CD4-positive, alpha-beta T cell treated with Interleukin-12 subunit alpha and Interleukin-12 subunit beta, for 1 hour (primary cell): ENCODE measurements at regions not wholly inside any gene's neighbourhood (a gene's known extent, or its start where the extent isn't known, plus 50 kb on each side); places are given as distances from the start of the nearest gene placed in this dataset.
"Not testable (repeated sequence)": the region's sequence is repeated elsewhere in the genome, so short reads cannot be mapped to it uniquely, and the experiment has no call there.

Source experiments
- DNase-seq: peaks from one replicate; pipeline ENCODE4 v3.0.0-alpha.2; 2020

DNA sequence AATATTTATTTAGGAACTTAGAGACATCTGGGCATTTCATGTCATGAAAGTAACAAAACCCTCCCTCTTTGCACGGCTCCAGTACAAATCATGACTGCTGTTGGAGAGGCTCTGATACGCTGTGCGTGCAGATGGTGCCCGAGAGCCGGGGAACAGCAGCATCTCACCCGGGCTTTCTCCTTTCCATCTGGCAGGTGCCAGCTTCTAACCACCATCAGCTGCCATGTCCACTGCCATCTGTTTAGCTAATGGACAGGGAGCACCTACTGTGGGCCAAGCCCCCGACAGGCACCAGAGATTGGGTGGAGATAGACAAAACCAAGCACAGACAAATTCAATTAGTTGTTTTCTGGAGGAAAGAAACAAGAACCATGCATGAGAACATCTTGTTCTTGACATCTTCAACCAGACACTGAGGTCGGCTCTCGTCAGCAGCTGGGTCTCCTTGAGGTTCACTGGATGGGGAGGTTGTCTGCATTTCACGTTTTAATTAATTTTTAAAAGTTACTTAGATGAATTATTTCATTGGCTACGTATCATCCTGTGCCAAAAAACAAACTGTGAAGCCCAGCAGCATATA is 323.7 kb downstream of the THBS2 start:
- DNase-seq: no peak

DNA sequence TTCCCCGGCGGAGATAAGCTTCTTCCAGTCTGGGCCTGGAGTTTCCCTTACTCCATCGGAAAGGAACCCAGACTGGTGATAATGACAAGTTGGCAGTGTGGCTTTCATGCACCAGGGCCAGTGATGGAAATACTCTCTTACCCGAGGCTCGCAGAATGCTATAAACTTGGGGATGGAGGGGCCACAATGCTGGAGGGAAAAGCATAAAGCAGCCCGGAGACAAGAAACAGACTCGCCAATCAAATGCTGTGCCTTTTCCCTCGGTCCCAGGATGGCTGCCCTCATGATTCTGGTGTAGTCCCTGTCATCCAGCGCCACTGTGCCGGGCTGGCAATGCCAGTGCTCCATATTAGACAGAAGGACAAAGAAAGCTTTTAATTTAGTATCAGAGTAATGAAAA is 325.6 kb downstream of the THBS2 start:
- DNase-seq: no peak

DNA sequence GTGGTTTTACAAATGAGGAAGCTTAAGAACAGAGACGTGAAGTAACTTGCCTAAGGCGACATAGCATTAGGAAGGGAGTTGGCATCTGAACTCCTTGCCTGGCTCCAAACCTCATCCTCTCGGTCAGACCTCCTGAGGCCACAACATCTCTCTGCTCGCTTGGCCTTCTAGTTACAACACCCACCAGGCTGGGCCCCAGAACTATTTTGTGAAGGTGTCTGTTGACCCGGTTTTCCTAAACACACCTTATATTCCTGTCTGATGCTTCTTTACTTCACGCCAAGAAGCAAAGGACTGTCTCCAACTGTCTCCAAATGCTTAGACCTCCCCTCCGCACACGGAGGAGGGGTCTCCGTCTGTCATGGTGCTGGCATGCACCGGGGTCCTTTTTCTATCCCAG is 326.6 kb downstream of the THBS2 start:
- DNase-seq: no peak

DNA sequence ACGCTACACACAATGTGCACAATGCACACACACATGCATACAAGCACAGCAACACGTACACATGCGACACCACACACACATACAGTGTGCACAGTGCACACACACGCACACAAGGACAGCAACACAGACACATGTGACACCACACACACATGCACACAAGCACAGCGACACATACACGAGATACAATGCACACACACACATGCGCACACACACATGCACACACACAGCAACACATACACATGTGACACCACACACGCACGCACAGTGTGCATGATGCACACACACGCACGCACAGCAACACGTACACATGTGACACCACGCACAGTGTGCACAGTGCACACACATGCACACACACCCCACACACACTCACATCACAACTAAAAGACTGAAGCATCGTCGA is 327.3 kb downstream of the THBS2 start:
- no peak for DNase-seq

DNA sequence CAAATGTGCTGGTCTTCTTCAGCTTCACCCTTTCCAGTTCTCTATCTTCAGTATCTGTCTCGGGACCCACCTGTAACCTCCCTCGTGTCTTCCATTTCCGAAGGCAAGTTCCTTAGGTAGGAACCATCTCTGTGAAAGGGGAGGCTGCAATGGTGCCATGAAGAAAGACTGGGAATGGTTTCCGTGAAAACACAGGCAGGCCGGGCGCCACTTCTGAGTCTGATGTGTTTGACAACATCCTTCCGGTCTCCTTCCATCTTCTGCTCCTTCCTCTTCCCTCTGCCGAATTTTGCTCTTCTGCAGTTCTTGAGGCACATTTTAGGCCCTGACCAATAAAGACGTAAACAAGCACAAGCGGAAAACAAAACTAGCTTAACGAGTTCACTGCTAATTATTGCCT is 328.0 kb downstream of the THBS2 start:
- no peak for DNase-seq

DNA sequence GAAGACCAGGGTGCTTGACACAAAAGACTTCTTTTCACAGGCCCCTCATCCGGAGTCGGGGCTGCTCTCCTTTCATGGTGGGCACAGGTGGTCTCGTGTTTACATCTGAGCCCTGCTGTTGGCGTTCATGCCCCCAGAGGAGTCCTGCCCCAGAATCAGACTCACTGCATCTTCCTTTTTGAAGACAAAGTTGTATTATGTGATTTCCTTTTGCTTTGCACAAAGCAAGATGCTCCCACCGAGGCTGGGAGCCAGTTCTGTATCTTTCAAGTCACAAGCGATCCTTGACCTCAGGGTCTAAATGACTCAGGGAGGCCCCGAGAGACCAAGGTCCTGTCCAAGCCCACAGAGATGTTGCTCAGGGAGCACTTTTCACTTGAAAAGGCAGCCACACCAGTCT is 330.5 kb downstream of the THBS2 start:
- no peak for DNase-seq

DNA sequence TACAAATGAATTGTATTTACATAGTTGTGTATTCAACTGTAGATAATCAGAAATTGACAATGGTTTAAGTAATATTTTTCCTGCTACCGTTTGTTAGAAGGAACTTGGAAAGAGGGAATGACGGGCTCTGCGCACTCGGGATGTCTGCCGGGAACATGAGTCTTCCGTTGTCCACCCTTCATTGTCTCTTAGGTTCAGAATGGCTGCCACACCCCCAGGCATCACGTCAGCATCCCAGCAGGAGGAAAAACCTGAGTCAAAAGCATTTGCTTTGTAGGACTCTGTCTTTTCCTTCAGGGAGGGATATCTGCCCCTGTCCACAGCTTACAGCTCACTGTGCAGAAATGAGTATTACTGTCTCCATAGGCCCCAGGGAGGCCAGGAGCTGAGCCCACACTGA is 331.2 kb downstream of the THBS2 start:
- no peak for DNase-seq

DNA sequence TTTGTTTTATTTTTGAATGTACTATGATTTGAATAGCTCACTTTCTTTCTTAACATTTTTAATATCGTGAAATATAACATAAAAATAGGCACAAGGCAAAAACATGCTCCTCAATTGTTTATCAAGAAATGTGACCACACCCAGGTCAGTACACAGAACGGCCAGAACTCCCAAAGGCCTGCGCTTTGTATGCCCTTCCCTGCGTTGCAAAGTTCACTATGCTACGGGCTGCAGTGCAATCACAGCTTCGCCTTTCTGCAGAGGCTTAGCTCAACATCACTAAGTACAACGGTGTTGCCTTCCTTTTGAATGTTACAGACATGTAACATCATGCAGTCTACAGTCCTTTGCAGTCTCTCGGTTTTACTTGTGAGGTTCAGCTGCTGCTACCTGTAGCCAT is 333.4 kb downstream of the THBS2 start:
- no peak for DNase-seq

DNA sequence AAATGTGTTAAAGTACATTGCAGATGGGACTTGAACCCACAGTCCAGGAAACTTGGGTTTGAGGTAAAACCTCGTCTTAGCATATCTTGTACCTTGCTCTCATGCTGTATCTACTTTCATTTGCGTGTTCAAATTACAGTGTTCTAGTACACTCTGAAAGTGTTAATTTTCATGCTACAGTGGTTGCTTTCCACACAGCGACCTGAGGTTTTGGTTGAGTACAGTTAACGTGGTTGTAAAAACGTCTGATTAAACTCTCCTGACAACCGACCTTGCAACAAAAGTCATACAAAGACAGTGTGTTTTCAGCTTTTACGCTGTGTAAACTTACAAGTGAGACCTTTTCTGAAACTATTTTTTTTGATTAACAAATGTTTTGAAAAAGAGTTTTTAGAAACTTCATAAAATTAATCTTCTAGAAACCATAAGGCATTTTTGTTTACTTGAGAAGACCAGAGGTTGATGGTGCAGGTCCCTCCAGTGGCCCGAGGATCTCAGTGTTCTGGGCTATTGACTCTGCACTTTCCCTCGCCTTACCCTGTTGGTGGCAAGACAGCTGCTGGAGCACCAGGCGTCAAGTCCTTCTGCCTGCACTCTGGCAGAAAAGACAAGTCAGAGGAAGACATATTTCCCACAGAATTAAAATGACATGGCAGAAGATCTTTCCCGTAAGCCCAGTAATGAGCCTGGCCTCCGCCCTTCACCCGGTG is 334.0 kb downstream of the THBS2 start:
- no peak for DNase-seq

DNA sequence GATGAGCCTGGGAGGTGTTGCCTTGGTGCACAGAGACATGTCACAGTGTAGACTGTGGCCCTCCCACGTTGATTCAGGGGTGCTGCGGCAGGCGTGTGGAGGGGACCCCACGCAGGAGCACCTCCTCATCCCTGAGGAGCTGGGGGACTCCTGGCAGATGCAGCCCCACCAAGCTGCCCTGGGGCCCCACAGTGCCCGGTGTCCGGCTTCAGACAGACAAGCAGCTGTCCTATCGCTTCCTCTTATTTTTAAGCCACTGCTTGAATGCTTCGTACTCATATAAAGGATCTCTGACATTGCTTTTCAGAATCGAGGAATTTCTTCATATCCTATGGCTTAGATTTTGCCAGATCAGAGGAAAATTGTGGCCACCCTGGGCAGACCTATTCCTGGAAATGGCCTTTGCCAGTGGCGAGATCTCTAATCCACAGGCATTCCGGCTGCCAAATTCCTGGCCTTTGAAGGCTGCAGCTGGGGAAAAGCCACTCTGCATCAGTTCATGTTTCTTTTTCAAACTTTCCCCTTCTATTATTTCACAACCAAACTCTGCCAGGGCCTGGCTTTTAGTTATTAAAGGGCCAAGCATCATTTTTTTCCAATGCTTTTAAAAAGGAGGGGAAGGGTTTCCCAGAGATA is 337.0 kb downstream of the THBS2 start:
- DNase-seq: no peak

DNA sequence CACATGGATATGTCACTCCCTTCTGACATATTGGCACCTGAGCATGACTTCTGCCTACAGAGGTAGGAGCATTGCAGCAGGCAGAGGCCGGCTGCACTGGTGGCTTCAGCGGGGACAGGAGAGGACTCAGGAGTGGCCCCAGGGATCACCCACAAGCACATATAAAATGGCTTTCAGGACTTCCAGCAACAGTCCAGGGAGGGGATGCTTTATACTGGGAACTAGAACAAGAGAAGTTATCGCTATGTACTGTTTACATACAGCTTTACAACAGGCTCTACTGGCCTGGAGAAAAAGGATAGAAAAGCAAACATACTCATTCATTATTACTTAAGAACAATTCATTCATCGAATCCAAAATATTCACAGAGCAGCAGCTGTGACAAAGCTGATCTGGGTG is 337.8 kb downstream of the THBS2 start:
- no peak for DNase-seq

DNA sequence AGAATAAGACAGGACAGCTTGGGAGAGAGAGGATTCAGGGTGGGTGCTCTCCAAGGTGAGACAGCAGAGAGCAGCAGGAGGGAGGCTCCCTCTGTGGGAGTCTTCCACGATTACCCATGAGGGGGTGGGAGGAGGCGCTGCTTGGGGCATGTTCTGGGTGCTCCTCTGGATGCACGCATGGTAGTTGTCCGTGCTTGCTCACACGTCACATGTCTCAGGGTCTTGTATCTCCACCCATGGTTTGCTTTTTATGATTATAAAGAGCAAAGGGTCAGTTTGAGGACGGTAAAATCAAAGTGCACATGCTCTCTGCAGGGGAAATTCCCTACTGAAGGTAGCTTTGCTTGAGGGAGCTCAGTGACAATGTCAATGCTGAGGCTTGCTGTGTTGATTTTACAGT is 338.4 kb downstream of the THBS2 start:
- DNase-seq: no peak

DNA sequence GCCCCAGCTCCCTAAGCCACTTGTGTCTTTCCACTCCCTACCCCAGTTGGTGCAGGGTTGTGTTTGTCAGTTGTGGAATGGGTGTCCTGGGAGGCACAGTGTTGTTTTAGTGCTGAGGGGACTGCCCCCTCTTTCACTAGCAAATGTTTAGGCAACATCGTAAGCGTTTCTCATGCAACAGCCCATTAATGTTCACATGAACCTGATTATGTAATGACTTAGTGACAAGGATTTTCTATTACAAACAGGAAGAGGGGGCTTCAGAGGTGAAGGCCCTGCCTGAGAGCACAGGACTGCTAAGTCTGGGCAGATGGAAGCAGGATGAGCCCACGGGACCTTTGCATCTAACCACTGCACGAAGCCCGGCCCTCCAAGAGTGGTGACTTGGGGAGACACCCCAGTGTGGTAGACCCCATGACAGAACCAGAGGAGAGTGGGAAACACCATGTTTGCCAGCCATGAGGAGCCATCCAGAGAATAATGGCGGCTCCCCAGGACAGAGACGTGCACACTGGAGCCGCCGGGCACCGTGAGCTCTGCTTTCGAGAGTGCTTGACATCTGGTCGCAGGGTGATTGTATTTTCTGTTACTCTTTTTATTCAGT is 339.7 kb downstream of the THBS2 start:
- no peak for DNase-seq

DNA sequence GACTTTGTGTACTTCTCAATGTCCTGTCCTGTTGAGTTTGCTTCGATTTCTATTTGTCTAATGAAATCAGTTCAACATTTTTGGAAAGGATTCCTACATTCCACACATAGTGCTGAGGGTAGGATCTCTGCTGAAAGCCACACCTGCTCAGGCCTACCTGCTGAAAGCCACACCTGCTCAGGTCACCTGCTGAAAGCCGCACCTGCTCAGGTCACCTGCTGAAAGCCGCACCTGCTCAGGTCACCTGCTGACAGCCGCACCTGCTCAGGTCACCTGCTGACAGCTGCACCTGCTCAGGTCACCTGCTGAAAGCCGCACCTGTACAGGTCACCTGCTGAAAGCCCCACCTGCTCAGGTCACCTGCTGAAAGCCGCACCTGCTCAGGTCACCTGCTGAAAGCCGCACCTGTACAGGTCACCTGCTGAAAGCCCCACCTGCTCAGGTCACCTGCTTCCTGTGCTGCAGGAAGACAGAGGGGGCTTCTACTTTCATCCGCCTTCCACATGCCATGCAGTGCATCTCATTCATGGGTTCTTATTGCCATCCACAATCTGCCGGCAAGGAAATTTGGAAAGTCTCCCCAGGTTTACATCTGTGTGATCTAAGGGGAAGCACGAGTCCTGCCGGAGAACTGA is 340.3 kb downstream of the THBS2 start:
- DNase-seq: not testable (repeated sequence)

DNA sequence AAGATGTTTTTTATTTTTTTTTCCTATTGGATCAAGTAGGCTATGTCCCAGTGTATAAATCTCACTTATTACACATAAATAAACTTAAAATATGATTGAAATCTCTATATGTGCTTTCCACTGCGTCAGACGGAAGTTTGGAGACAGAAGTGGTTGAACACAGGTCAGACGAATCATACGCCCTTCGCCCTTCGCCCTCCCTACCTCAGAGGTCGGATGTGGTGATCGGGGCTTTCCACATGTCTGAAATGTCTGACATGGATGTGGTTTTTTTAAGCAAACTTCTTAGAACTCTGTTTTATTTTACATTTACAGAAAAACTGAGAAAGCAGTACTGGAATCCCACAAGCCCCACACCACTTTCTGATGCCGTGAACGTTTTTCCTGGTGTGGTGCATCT is 344.4 kb downstream of the THBS2 start:
- DNase-seq: no peak

DNA sequence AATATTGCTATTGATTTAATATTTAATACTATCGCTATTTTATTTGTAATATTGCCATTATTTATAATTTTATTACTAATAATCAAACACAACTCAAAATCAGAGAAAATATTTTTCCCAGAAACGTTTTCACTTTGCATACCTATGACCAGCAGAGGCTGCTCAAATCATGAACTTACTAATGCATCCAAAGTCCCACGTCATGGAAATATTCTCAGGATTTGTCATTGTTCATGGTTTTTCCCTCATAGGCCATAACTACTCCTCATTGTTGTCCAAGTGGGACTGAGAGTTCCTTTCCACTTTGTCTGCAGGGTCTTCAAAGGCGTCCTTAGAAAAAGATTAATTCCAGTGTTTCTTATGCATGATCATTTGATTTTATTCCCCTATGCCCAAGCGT is 344.8 kb downstream of the THBS2 start:
- DNase-seq: no peak

DNA sequence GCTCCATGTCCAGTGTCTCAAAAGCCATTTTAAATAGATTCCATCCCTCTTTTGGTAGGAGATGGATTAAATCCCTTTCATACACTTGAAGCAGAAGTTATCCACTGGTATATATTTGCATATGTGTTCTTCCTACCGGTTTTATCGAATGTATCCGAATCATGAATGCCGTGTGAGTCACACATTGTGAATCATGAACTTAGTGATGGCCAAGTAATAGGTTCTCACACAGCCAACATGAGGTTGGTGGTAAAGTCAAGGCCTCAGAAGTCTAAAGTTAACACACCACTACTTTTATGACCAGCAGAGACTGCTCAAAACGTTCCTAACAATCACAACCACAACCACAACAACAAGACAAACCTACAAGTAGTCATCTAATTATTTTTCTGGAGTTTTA is 345.5 kb downstream of the THBS2 start:
- no peak for DNase-seq

DNA sequence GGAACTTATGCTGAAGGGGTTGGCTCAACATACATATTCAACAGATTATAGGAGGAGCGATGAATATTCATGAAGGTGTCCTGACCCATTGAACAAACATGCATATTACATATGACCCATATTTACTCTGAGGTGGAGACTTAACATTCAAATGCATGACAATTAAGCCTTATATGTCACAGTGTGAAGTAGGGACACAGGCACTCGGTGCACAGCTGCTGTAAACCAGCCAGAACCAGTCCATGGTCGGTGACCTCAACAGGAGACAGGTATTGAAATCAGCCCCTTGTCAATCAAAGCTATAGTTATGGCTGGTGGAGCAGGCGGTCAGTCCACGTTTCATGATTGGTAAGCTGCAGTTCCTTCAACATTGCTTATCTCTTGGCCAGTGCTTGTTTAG is 347.3 kb downstream of the THBS2 start:
- no peak for DNase-seq

DNA sequence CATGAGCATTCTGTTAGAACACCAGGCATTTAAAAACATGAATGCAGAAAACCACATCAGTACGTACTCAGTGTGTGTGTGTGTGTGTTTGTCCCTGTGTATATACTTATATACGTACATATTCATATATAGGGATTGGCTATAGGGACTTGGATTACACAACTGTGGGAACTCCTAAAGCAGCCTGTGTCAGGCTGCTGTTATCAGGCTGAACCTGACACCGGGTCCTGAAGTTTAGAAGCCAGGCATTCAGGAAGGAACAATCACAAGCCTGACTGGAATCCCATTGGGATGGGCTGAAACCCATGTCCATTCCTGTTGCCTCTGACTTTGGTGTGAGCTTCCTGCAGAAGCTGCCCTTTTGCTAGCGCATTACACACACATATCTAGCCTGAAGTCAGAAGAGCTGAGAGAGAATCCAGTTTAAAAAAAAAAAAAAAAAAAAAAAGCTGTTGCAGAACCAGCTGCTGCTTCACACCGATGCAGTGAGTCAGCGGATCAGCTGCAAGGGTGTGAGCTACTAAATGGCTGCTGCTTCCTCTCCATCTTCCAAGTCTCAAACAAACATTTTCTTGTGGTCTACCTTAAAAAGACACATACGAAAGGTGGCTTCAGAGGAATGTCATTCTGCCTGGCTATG is 348.1 kb downstream of the THBS2 start:
- peak; percentile 39 for DNase-seq

DNA sequence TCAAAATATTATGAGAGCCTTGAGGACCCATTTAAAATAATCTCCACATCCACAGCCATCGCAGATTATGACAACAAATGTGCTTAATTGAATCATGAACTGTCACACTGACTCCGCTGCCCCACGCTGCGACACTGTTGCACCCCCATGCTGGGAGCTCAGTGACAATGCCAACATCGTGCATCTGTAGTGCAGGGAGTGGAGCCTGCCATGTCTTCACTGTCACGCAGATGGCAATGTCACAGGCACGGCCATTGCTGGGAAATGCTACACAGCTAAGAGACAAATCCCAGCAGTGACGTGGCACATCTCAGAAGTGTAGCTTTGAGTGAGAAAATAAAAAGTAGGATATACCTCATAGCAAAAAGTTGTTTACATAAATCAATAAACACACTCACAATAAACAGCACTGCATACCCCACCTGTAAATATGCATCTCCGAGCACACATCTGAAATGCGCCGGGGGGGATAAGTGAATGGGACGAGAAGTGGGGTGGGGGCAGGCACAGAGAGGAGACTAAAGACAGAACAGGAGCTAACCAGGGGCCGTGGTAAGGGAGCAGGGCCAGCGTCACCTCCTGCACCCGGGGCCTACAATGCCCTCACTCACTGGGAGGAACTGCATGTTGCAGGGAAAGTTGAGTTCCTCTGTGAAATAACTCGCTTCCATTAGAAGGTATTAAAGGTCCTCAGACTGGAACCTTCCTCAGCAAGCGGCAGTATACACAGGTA is 349.9 kb downstream of the THBS2 start:
- no peak for DNase-seq

DNA sequence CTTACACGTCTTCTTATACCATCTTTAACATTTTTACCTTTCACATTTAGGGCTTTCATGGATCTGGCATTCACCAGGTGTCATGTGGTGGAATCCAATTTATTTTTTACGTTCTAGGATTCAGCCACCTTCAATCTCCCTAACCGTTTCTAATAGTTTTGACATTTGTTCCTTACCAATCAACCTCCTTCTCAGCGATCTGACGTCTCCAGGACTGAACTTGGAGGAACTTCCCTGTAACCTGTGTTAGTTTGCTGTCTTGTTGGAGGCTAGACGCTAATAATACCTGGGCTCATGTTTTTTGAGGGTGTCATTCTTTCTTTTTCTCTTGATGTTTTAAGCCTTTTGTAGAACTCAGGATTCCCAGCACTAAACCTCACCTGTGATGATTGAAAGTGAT is 351.6 kb downstream of the THBS2 start:
- no peak for DNase-seq

DNA sequence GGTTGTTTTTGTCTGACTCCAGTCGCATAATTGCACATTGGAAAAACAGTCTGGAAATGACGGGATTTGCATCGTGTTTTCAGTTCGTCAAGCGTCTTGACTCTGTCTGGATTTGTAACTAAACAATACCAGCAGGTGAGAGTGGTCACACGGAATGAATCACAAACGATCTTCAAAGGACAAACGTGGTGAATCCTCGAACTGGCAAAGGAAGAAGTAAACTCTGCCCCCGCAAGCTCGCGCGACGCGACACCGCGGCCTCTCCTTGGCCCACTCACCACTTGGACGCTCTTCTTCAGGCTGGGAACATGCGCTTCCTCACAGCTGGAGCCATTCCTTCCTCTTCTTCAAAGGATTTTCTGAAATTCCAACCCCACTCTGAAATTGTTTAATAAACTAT is 352.6 kb downstream of the THBS2 start:
- no peak for DNase-seq

DNA sequence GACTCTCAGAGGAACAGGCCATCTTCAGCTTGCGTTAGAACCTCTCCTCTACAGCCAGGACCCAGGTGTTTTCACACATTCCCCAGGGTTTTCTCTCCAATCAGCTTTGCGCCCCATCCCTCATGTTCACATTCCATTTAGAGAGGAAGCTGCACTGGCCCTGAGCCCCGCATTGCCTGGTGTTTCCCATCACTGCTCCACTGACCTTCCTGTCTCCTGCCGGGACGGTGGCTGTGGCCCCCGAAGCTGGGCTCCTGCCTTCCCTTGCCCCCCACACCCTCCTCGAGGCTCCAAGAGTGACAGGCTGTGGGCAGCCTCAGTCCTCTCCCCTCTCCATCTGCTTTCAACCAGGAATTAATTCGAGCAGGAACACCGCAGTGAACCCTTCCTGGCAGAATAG is 357.3 kb downstream of the THBS2 start:
- DNase-seq: no peak
